ENCODE measurements at regions not wholly inside any gene's neighbourhood (a gene's known extent, or its start where the extent isn't known, plus 50 kb on each side); places are given as distances from the start of the nearest gene placed in this dataset.

DNA sequence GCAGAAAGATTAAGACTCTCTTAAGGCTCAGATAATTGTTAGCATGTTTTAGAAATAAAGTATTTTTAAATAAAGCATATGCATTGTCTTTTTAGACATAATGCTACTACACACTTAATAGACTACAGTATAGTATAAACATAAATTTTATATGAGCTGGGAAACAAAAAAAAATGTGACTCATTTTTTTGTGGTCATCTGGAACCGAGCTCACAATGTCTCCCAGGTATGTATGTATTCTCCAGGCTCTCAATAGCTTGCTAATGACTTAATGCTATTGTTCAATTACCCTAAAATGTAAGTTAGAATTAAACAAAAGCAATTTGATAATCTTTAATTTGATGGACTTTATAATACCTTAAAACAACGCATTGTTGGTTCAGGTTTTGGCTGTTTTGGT is 167.2 kb downstream of the NUP35 start:
- DNase-seq, result no peak

DNA sequence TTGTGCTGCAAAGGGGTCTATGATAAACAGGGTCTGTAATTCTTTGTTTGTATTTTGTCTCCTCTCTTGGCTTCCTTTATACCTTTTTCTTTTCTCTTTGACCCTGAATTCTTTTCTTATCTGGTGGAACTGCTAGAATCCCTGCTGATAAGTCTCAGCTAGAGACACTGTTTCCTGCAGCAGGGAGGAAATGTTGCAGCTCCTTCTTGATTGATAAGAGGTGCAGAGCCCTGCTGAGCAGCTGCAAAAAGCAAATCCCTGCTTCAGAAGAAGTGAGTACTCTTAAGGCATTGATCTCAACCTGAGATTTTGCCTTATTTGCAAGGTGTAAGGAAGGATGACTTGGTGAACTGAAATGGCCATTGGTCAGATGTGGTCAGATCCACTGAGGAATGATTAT is 167.8 kb downstream of the NUP35 start:
- DNase-seq, result no peak

DNA sequence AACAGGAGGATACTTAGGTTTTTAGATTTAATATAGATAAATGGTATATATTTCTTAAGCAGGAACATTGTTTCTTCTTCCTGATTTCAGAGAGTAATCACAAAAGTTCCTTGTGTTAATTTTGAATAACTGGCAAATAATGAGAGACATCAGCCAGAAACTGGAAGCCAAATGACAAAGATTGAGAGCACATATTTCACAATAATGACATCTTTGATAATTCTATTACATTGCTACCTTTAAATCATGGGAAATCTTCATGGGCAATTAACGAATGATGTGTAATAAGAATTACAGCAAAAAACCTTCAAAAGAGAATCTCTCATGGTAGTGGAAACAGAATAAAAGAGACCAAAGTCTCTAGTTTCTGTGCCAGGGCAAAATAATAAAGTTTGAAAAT is 215.1 kb downstream of the NUP35 start:
- DNase-seq, result no peak

DNA sequence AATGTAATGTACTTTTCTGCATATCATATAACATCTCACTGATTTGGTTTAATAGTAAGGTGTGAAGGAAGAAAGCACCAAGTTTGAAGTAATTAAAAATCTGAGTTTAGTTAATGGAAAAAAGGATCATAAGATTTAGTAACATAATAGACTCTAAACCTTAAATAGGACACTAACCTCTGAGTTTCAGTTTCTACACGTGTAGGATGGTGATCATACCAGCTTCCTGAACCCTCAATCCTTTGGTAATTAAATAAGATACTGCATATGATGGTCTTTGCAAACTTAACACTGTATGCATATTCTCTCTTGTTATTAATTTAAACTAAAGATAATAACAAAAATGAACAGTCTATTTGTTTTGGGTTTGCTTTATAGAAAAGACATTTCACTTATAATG is 216.8 kb downstream of the NUP35 start:
- no peak for DNase-seq

DNA sequence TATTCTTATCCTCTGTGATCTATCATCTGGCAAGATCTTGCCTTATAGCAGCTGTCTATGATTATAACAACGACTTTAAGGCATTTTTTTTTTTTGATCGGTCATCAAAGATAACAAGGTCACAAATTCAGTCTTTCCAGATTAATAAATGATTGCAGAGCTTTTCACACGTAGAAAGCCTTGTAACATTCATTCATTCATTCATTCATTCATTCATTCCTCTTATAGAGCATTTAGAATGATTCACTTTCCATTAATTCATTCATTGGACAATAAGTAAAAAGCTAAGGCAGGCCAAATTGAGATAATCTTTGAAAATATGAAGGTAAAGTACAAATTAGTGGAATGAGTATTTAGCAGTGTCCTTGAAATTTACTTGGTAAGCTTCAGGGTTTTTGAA is 223.7 kb downstream of the NUP35 start:
- no peak for DNase-seq

DNA sequence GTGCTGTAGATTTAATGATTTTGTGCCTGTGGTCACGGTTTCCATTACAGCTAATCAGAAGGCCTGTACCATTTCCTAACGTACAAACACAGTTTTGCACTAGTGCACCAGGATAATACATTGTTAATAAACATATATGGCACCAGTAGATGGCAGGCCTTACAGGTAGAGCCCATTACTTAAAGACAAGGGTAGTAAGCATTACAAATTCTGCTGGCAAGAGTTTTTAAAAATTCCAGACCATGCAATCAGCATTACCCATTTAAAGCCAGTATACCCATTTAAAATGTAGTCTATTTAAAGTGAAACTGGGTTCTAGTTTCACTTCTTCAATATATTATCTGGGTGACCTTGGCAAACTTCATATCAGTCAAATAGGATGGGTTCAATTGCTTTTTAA is 224.2 kb downstream of the NUP35 start:
- DNase-seq, result no peak

DNA sequence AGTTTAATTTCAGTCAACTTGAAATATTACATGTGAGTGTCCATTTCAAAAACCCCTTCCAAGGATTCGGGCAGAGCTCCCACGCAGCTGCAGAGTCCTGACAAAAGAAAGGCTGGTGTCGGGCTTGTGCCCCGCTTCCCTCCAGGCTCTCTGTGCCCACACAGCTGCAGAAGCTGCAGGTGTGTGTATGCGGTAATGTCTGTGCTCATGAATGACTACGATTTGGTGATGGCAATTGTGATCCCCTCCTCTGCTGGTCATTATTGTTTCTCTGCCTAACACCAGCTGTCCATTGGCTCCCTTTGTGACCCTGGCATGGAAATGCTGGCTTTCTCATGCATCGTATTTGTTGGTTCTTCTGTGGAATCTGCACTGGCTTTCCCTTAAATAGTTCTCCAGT is 224.8 kb downstream of the NUP35 start:
- DNase-seq, result no peak

DNA sequence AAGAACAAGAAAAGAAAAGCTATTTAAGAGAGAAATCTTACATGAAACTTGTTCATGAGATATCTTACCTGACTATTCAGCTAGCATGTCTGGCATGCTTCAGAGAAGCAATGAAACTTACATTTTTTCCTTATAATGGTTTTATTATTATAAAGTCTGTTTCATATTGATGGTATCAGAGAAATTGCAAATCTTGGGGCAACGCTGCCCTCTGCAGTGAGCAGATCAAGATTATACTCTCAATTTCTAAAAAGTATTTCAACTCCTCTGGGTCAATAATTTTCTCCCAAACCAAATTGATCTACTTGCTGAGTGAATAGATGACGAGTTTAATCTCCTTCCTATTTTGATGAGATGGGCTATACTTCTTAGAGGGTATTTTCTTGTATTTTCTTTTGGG is 235.6 kb downstream of the NUP35 start:
- DNase-seq, result no peak

DNA sequence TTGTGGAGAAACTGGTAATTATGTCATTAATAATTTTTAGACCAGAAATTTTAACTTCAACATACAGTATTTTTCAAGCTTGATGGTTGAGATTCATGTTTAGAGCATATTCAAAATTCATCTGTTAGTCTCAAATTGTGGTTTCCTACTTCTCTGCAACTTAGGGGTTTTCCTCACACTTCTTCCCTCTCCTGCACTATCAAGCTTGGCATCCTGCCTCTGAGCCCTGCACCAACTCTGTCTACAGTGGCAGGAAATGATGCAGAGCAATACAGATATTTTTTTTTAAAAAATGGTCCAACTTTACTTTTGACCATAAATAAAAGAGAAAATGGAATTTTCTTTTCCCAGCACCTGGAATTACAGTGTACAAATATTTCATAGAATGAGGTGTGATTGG is 247.3 kb downstream of the NUP35 start:
- no peak for DNase-seq

DNA sequence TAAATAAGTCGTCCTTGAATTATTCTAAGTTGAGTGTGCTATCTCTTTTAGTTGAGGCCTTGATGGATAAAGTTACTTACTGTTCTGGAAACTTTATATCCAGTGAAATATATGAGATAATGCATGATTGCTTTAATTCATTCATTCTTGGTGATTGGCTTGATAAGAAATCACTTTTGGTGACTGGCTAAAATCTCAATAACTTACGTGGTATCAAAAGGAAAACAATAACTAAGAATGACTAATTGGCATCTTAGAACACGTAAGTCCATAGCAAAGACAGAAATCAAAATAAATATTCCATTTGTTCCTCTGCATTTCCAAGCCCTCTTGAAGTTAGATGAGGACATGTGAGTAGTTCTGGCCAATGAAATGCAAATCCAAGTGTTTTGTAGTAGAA is 251.6 kb downstream of the NUP35 start:
- no peak for DNase-seq

DNA sequence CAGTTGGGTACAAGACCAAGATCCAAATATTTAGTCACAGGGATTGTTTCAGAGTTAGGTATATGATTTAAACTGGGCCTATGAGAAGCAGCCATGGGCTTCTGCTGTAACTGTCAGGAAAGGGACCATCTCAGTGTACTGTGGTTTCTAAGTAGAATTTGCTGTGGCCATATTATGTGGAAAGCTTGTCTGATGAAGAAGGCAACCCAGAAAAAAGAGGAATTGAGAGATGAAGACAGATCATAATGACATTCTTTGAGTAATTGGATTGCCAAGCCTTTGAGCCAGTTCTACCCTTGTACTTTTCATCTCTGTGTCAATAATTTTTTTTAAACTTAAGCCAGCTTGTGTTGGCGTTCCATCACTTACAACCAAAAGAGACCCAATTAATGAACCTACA is 259.6 kb downstream of the NUP35 start:
- no peak for DNase-seq

DNA sequence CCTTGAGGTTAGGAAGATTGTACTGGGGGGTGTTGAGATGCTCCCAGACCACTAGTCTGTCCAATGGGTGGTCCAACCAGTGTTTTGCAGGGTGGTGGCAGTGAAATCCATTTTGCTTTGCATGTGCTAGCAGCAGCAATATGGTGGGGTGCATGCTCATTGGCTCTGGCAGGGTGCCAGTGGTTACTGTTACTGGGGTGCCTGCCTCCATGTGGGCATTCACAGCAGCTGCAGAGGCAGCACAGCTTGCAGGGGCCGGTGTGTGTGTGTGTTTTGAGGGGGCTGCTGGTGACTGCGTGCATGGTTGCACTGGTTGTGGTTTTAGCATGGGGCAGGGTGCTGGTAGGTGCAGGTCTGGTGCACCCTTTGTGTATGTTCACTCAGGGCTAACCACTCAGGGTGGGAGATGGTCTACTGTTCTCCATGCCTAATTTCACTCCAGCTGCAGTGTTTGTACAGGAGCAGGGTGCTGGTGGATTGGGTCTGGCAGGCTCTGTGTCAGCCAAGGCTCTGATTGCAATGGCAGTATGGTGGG is 265.4 kb downstream of the NUP35 start:
- no peak for DNase-seq

DNA sequence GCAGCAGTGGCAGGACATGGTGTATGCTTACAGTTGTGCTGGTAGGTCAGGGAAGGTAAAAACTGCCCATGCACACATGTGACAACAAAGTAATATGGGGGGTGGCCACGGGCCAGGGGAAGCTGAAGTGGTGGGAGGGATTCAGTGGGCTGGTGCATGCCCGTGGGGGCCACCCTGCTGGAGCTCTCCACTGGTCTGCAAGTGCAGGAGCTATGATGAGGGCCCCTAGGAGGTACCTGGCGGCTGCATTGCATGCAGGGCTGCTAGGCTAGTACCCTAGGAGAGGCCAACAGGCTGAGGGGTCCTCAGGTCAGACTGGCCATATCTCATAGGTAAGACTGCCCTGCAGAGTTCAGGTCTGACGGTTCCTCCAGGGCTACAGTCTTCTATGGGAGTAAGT is 265.9 kb downstream of the NUP35 start:
- DNase-seq, result no peak

DNA sequence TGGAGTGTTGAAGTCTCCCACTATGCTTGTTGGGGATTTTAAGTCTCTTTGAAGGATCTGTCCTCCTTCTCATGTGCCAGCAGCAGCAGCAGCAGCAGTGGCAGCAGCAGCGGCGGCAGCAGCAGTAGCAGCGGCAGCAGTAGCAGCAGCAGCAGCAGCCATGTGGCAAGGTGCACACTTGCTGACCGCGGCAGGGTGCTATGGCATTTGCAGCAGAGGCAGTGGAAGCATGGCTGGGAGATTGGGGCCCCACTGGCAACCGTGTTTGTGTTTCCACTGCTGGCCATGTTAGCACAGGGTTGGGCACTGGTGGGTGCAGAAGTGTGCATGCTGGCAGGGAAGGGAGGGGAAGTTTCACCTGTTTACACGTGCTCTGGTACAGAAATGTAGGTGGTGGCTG is 280.1 kb downstream of the NUP35 start:
- DNase-seq, result no peak

DNA sequence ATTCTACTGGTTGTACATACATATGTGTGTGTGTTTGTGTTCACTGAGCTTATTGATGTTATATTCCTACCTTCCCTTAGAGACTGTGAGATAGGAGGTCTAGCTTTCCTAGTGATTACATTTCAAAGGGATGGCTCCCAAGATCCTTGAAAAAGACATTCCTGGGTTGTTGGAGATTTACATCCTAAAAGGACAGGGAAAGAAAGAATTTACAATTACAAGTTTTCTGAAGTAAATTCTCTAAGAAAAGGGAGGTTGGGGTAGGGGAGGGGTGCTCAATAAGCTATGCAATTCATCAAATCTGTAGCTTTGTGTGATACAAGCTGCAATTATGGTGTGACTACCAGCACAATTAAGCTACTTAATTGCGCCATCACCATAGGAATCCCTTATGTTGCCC is 284.3 kb downstream of the NUP35 start:
- DNase-seq, result no peak

DNA sequence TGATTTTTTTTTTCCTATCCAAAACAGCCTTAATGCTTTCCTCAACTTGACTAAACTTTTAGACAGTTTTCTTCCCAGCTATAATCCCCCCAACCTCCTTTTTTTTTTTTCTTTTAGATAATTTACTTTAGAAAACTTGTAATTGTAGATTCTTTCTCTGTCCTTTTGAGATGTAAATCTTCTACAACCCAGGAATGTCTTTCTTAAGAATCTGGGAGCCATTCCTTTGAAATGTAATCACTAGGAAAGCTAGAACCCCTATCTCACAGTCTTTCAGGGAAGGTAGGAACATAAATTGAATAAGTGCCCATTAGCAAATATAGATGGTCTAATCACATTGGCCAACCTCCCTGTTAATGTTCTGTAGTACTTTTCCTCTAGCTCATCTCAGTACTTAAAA is 285.4 kb downstream of the NUP35 start:
- no peak for DNase-seq

DNA sequence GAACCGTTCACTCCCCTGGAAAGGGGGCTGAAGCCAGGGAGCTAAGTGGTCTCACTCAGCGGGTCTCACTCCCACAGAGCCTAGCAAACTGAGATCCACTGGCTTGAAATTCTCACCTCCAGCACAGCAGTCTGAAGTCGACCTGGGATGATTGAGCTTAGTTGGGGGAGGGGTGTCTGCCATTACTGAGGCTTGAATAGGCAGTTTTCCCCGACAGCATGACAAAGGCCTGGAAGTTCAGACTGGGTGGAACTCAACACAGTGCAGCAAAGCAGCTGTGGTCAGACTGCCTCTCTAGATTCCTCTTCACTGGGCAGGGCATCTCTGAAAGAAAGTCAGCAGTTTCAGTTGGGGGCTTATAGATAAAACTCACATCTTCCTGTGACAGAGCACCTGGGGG is 292.5 kb downstream of the NUP35 start:
- DNase-seq, result no peak

DNA sequence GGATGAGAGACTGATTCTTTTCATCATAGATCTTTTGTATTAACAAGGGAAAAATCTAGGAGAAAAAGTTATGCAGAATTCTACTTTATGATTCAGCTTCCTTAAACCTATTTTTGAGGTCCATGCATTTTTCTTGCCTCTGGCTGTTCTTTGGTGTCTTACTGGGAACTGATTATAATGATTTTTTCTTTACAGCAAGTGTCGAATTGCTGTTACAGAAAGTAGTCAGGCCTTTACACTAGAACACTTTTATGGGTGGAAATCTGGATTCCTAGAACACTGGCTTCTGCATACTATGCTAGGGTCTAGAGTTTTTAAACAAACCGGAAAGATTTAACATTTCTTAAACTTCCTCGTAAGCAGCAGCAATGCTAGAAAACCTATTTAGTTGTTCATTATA is 302.6 kb downstream of the NUP35 start:
- DNase-seq, result no peak

DNA sequence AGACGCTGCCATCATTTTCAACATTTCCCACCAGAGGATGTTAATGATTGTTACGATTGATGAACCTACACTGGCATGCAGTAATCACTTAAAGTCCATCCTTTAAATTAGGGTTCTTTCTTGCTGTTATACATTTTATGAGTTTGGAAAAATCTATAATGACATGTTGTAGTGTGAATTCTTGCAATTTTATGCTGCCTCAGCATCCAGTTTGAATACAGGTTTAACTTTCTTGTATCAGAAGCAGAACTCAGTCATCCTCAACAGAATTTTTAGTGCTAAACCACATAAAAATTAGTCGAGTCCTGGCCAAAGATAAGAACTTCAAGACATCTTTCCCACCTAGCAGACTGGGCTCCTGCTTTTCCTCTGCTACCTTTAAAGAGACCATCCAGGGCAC is 303.3 kb downstream of the NUP35 start:
- no peak for DNase-seq

DNA sequence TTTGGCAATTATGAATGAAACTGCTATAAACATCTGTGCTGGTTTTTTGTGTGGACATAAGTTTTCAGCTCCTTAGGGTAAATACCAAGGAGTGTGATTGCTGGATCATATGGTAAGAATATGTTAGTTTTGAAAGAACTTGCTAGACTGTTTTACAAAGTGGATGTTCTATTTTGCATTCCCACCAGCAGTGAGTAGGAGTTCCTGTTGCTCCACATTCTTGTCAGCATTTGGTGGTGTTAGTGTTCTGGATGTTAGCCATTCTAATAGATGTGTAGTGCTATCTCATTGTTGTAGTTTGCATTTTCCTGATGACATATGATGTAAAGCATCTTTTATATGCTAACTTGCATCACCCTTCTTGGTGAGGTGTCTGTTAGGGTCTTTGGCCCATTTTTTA is 304.6 kb downstream of the NUP35 start:
- no peak for DNase-seq

DNA sequence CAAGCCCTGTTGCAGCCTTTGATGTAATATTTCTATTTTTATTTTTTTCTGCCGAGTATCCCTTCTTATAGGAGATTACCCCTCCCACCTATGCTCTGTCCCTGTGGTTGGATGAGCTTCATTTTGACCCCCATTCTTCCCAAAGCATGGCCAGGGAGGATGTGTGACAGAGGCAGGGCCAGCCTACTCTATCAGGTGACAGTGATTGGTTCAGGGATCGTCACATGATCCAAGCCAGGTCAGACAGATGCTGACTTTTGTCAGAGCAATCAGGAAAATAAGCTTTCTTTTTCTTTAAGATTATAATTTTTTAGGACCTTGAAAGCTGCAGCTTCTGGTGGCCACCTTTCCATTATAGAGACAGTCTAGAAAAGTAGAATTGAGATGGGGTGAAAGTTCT is 314.3 kb downstream of the NUP35 start:
- DNase-seq, result no peak

DNA sequence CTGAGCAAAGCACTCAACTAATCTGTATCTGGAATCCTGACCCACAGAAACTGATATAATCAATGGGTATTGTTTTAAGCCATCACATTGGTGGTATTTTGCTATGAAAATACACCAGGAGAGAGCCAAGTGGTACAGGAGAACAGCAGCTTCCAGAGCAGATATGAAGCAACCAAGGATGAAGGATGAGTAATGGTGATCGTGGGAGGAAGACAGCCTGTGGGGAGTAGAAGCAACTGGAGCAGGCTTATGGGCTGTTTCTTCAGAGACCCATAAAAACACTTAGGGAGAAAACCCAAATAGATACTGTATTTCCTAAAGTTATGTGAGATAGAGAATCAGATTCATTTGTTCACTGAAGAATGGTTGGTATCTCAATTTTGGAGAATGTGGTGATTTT is 330.8 kb downstream of the NUP35 start:
- no peak for DNase-seq

DNA sequence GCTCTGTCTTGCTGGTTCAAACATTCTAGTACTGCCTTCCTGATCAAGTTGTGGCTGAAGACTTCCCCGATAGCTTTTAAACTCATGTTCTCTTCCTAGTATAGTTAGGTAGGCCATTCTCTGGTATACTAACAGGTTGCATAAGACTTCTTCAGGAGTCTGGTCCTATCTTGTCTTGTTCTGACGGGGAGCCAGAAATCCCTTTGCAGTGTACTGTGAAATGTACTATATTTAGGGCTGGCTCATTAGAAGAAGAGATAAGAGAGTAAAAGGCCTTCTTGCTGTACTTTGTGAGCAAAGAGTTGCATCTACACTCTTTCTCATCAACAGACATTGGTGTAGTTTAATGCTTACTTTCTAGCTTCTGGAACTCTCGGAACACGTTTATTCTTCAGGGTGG is 331.9 kb downstream of the NUP35 start:
- no peak for DNase-seq

DNA sequence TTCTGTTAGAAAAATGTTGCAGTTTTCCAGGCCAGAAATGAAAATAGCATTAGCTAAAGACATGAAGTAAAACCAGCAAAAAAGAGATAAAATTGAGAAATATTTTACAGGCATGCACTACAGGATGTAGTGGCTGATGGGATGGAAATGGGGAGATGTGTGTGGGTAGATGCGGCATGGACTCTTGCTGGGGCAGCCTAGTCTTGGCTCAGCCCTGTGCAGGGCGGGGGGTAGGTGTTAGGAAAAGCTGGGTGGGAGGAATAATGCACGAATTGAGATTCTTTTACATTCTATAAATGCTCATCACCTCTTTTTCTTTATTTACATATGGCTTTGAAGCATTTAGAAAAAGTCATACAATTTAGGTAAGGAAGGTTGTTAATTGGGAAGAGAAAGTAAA is 334.2 kb downstream of the NUP35 start:
- no peak for DNase-seq

DNA sequence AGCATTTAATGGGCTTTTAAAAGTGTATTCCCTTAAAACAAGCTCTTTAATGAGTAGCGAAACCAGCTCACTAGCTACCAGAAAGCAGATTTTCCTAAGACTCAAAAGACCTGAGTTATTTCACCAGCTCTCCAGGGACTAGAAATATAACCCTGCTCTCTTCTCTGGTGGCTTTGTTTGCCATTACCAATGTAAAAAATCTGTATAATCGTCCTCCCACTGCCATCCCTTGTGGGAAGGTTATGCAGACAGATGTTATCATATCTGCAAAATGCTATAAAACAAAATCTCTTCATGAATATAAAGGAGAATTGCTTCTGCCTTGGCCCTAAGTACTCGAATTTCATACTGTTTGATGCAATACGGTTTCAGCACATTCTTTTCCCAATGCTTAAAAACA is 335.2 kb downstream of the NUP35 start:
- no peak for DNase-seq

DNA sequence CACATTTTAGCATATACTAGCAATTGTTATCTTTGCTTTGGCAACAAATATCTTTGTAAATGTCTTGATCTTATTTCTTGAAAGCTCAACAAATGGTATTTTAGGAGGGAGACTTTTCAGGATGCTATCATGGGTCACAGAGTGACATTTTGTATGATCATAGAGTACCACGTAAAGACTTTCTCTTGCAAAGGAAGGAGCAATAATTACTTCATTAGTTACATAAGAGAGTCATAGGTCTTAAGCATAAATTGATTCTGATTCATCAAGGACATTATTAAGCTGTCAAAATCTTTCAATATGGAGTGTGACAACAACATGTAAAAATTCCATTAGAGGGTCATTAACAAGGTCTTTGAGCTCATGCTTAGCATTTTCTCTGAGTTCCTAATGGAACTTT is 339.6 kb downstream of the NUP35 start:
- no peak for DNase-seq
